Naive thymus-derived CD8-positive, alpha-beta T cell (primary cell): ENCODE measurements at regions not wholly inside any gene's neighbourhood (a gene's known extent, or its start where the extent isn't known, plus 50 kb on each side); places are given as distances from the start of the nearest gene placed in this dataset.

ENCODE experiments used
- ATAC-seq, 2 donors: fragments of 150-1000 bp; cut with Tn5 transposase in 1 of 2; sonication (Bioruptor Pico), chemical (Tn5 transposase) in 1 of 2; 1 replicate in 1 of 2; 2 replicates in 1 of 2; pipeline ENCODE4 v1.10.0; 2021; ENCODE audit warnings: mild to moderate bottlenecking in 2 of 2, moderate library complexity in 2 of 2
- POLR2A ChIA-PET: fragments of 350-600 bp; sonication (Branson Sonifier 250); formaldehyde crosslinking; loops from one replicate; lab custom pipeline; 2021; ENCODE audit warnings: antibody characterized with exemption; lab: Charles Lee
- DNase-seq, 10 donors: peaks; one replicate each; pipeline versions ENCODE4 v3.0.0 to v3.0.0-alpha.2; 2020 to 2022
- H3K27ac Mint-ChIP-seq, 10 donors: one replicate each; pipeline ENCODE4 v1.8.0; 2020 to 2022; ENCODE audit warnings: mild to moderate bottlenecking in 10 of 10, mixed read lengths in 10 of 10, moderate library complexity in 4 of 10, inconsistent platforms in 1 of 10
- H3K27me3 Mint-ChIP-seq, 5 donors: one replicate each; pipeline ENCODE4 v1.8.0; 2021 to 2022; ENCODE audit warnings: mixed read lengths in 5 of 5
- H3K36me3 Mint-ChIP-seq, 3 donors: one replicate each; pipeline ENCODE4 v1.8.0; 2020 to 2022; ENCODE audit warnings: mixed read lengths in 3 of 3, mild to moderate bottlenecking in 2 of 3, inconsistent platforms in 1 of 3
- H3K4me1 Mint-ChIP-seq, 4 donors: one replicate each; pipeline ENCODE4 v1.8.0; 2021 to 2022; ENCODE audit warnings: mixed read lengths in 4 of 4
- H3K4me3 Mint-ChIP-seq, 10 donors: one replicate each; pipeline ENCODE4 v1.8.0; 2020 to 2022; ENCODE audit warnings: mild to moderate bottlenecking in 10 of 10, mixed read lengths in 10 of 10, moderate library complexity in 6 of 10, inconsistent platforms in 1 of 10
- H3K9me3 Mint-ChIP-seq, 9 donors: one replicate each; pipeline ENCODE4 v1.8.0; 2020 to 2022; ENCODE audit warnings: mixed read lengths in 9 of 9, mild to moderate bottlenecking in 3 of 9, inconsistent platforms in 1 of 9, moderate library complexity in 1 of 9

GRCh38 chr10:62890395-62890794 lies 74.2 kb upstream of the EGR2 start:
- POLR2A ChIA-PET, result no interaction called here
- no peaks in the 10 kb centered on the region for H3K4me1 Mint-ChIP-seq
- H3K27ac Mint-ChIP-seq, result no peak overlapping the region
- no peaks in the 10 kb centered on the region for H3K36me3 Mint-ChIP-seq
- peaks cover 4 to 39% (median 8%) of the 10 kb centered on the region in 5 donors for H3K27me3 Mint-ChIP-seq
- DNase-seq, result no peak
- no peak overlapping the region for H3K4me3 Mint-ChIP-seq
- ATAC-seq, result no peak
- no peaks in the 10 kb centered on the region for H3K9me3 Mint-ChIP-seq

GRCh38 chr10:62887642-62888041 lies 71.5 kb upstream of the EGR2 start:
- DNase-seq, result no peak

GRCh38 chr10:62885684-62886461 lies 69.7 kb upstream of the EGR2 start:
- peak overlapping the region in 1 of 10 donors; percentile 18 for H3K27ac Mint-ChIP-seq
- no peak for ATAC-seq
- POLR2A ChIA-PET, result no interaction called here

More at GRCh38 chr10:62887642-62888041, 71.5 kb upstream of the EGR2 start:
- no peak for ATAC-seq
- POLR2A ChIA-PET, result no interaction called here
- Mint-ChIP-seq H3K27ac (no peak overlapping the region), H3K4me1 (no peaks in the 10 kb centered on the region), H3K9me3 (no peaks in the 10 kb centered on the region), H3K27me3 (peaks cover 12 to 65% (median 15%) of the 10 kb centered on the region in 5 donors), H3K4me3 (no peak overlapping the region), H3K36me3 (no peaks in the 10 kb centered on the region)

GRCh38 chr10:62880162-62880561 lies 64.0 kb upstream of the EGR2 start:
- POLR2A ChIA-PET, result no interaction called here
- Mint-ChIP-seq H3K4me3 (no peak overlapping the region), H3K4me1 (peaks cover 0 to 2% (median 0%) of the 10 kb centered on the region in 4 donors), H3K27me3 (peaks cover 15 to 67% (median 27%) of the 10 kb centered on the region in 5 donors), H3K36me3 (no peaks in the 10 kb centered on the region), H3K9me3 (no peaks in the 10 kb centered on the region), H3K27ac (peak overlapping the region in 1 of 10 donors; percentile 79)
- DNase-seq (no peak), ATAC-seq (no peak)

More at GRCh38 chr10:62885684-62886461, 69.7 kb upstream of the EGR2 start:
- no peak for DNase-seq
- peaks cover 12 to 70% (median 19%) of the 10 kb centered on the region in 5 donors for H3K27me3 Mint-ChIP-seq
- H3K9me3 Mint-ChIP-seq, result no peaks in the 10 kb centered on the region
- no peak overlapping the region for H3K4me3 Mint-ChIP-seq
- H3K4me1 Mint-ChIP-seq, result no peaks in the 10 kb centered on the region
- no peaks in the 10 kb centered on the region for H3K36me3 Mint-ChIP-seq

GRCh38 chr10:62873866-62874265 lies 57.7 kb upstream of the EGR2 start:
- H3K4me3 Mint-ChIP-seq, result no peak overlapping the region
- H3K4me1 Mint-ChIP-seq, result peaks cover 0 to 2% (median 0%) of the 10 kb centered on the region in 4 donors
- ATAC-seq, result no peak
- DNase-seq, result no peak
- no peak overlapping the region for H3K27ac Mint-ChIP-seq
- POLR2A ChIA-PET, result interaction anchor here (0.6 kb wide), 1 partner anchor 836 kb away, joined by 4 read pairs; no protein-coding TSS in a partner anchor
- H3K36me3 Mint-ChIP-seq, result peaks cover 0 to 4% (median 0%) of the 10 kb centered on the region in 3 donors
- peaks cover 0 to 4% (median 0%) of the 10 kb centered on the region in 9 donors for H3K9me3 Mint-ChIP-seq
- peaks cover 7 to 16% (median 10%) of the 10 kb centered on the region in 5 donors for H3K27me3 Mint-ChIP-seq

GRCh38 chr10:62870866-62871265 lies 54.7 kb upstream of the EGR2 start:
- peaks cover 0 to 4% (median 0%) of the 10 kb centered on the region in 3 donors for H3K36me3 Mint-ChIP-seq
- POLR2A ChIA-PET, result no interaction called here
- ATAC-seq, result no peak
- peaks cover 0 to 15% (median 4%) of the 10 kb centered on the region in 5 donors for H3K27me3 Mint-ChIP-seq
- H3K4me1 Mint-ChIP-seq, result no peaks in the 10 kb centered on the region
- no peak overlapping the region for H3K4me3 Mint-ChIP-seq
- DNase-seq, result no peak
- peaks cover 0 to 4% (median 0%) of the 10 kb centered on the region in 9 donors for H3K9me3 Mint-ChIP-seq
- no peak overlapping the region for H3K27ac Mint-ChIP-seq

GRCh38 chr10:62869958-62870357 lies 53.8 kb upstream of the EGR2 start:
- Mint-ChIP-seq H3K36me3 (peaks cover 0 to 4% (median 0%) of the 10 kb centered on the region in 3 donors), H3K27ac (no peak overlapping the region), H3K4me1 (no peaks in the 10 kb centered on the region), H3K4me3 (no peak overlapping the region), H3K27me3 (peaks cover 0 to 10% (median 4%) of the 10 kb centered on the region in 5 donors), H3K9me3 (peaks cover 0 to 4% (median 0%) of the 10 kb centered on the region in 9 donors)
- ATAC-seq (no peak), DNase-seq (no peak)
- POLR2A ChIA-PET, result no interaction called here

GRCh38 chr10:62866941-62867340 lies 50.8 kb upstream of the EGR2 start:
- no peak overlapping the region for H3K4me3 Mint-ChIP-seq
- peaks cover 0 to 4% (median 0%) of the 10 kb centered on the region in 9 donors for H3K9me3 Mint-ChIP-seq
- ATAC-seq (no peak), DNase-seq (no peak)
- H3K27me3 Mint-ChIP-seq, result peaks cover 0 to 16% (median 3%) of the 10 kb centered on the region in 5 donors
- POLR2A ChIA-PET, result no interaction called here
- H3K27ac Mint-ChIP-seq, result no peak overlapping the region
- H3K4me1 Mint-ChIP-seq, result peaks cover 0 to 4% (median 3%) of the 10 kb centered on the region in 4 donors
- H3K36me3 Mint-ChIP-seq, result peaks cover 0 to 4% (median 0%) of the 10 kb centered on the region in 3 donors

GRCh38 chr10:62866451-62866850 lies 50.3 kb upstream of the EGR2 start:
- Mint-ChIP-seq H3K9me3 (peaks cover 0 to 2% (median 0%) of the 10 kb centered on the region in 9 donors), H3K4me3 (no peak overlapping the region), H3K4me1 (peaks cover 0 to 6% (median 4%) of the 10 kb centered on the region in 4 donors), H3K27me3 (peaks cover 0 to 15% (median 1%) of the 10 kb centered on the region in 5 donors), H3K27ac (no peak overlapping the region), H3K36me3 (peaks cover 0 to 2% (median 0%) of the 10 kb centered on the region in 3 donors)
- ATAC-seq, result no peak
- DNase-seq, result no peak
- POLR2A ChIA-PET, result no interaction called here
